Keratinocyte (primary cell): ENCODE measurements at regions not wholly inside any gene's neighbourhood (a gene's known extent, or its start where the extent isn't known, plus 50 kb on each side); places are given as distances from the start of the nearest gene placed in this dataset.

Experiments
- EZH2 ChIP-seq: IDR thresholded peaks from one replicate; pipeline ENCODE4 v1.6.1; 2012; ENCODE audit warnings: inconsistent platforms, mild to moderate bottlenecking, low read length, moderate library complexity
- TF ChIP-seq, protein P1 (sequence below), 3 experiments: IDR thresholded peaks in 1 of 3; conservative IDR thresholded peaks in 1 of 3; optimal IDR thresholded peaks in 1 of 3; 2 replicates in 2 of 3; 3 replicates in 1 of 3; pipeline versions ENCODE3 to v1.5.1; 2011; ENCODE audit warnings: low read length in 3 of 3, mild to moderate bottlenecking in 3 of 3, moderate library complexity in 2 of 3, control low read depth in 1 of 3, inconsistent platforms in 1 of 3; ENCODE audit not compliant: insufficient read depth in 2 of 3; ENCODE audit errors: extremely low read depth in 1 of 3

- TF ChIP-seq, protein P1, sequence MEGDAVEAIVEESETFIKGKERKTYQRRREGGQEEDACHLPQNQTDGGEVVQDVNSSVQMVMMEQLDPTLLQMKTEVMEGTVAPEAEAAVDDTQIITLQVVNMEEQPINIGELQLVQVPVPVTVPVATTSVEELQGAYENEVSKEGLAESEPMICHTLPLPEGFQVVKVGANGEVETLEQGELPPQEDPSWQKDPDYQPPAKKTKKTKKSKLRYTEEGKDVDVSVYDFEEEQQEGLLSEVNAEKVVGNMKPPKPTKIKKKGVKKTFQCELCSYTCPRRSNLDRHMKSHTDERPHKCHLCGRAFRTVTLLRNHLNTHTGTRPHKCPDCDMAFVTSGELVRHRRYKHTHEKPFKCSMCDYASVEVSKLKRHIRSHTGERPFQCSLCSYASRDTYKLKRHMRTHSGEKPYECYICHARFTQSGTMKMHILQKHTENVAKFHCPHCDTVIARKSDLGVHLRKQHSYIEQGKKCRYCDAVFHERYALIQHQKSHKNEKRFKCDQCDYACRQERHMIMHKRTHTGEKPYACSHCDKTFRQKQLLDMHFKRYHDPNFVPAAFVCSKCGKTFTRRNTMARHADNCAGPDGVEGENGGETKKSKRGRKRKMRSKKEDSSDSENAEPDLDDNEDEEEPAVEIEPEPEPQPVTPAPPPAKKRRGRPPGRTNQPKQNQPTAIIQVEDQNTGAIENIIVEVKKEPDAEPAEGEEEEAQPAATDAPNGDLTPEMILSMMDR (optimal IDR thresholded peaks at IDR 0.05 in 1 of 3, IDR thresholded peaks at IDR 0.05 in 1 of 3, conservative IDR thresholded peaks at IDR 0.05 in 1 of 3; ENCODE audit: extremely low read depth in 1 of 3, insufficient read depth in 2 of 3, low read length in 3 of 3): no peak
- no peak for TF ChIP-seq EZH2
These were observed 1600.5 kb upstream of the TENM3 start for GRCh38 chr4:180642732-180643131.
